HCT116 (cell line): ENCODE measurements at regions not wholly inside any gene's neighbourhood (a gene's known extent, or its start where the extent isn't known, plus 50 kb on each side); places are given as distances from the start of the nearest gene placed in this dataset.
A peak's percentile ranks its signal among the peaks of the same experiment; 100 is the strongest.

ENCODE experiments used
- ATF3 ChIP-seq: IDR thresholded peaks from 2 replicates; pipeline ENCODE4 v1.6.1; 2012
- CBX3 ChIP-seq: IDR thresholded peaks from 2 replicates; pipeline ENCODE4 v1.6.1; 2012; ENCODE audit warnings: low read depth
- CEBPB ChIP-seq: IDR thresholded peaks from 2 replicates; pipeline ENCODE4 v1.6.1; 2012; ENCODE audit warnings: low read depth
- CTCF ChIP-seq, 3 experiments: fragments of 200-600 bp in 1 of 3; sonication (generic) in 1 of 3; IDR thresholded peaks in 2 of 3; conservative IDR thresholded peaks in 1 of 3; 2 replicates each; pipeline ENCODE4 v1.5.1; 2012 to 2017; ENCODE audit warnings: low read depth in 2 of 3, low read length in 2 of 3, antibody characterized with exemption in 1 of 3, borderline replicate concordance in 1 of 3, control low read depth in 1 of 3, mild to moderate bottlenecking in 1 of 3, mixed read lengths in 1 of 3, mixed run types in 1 of 3, moderate library complexity in 1 of 3; ENCODE audit not compliant: insufficient read depth in 1 of 3
- EZH2 ChIP-seq: fragments of 200-600 bp; sonication (generic); IDR thresholded peaks from 2 replicates; pipeline ENCODE4 v1.6.1; 2017; ENCODE audit warnings: antibody characterized with exemption, mixed run types
- EZH2phosphoT487 ChIP-seq: fragments of 200-600 bp; IDR thresholded peaks from 2 replicates; pipeline ENCODE4 v1.6.1; 2018; ENCODE audit warnings: antibody characterized with exemption, borderline replicate concordance
- POLR2A ChIP-seq: IDR thresholded peaks from 2 replicates; pipeline ENCODE4 v1.7.0; 2011; ENCODE audit warnings: borderline replicate concordance; ENCODE audit not compliant: insufficient read depth, insufficient read length; ENCODE audit errors: extremely low read depth
- POLR2AphosphoS5 ChIP-seq: IDR thresholded peaks from 2 replicates; pipeline ENCODE4 v1.6.1; 2011; ENCODE audit warnings: mild to moderate bottlenecking, low read depth, low read length, moderate library complexity
- REST ChIP-seq: IDR thresholded peaks from 2 replicates; pipeline ENCODE4 v1.6.1; 2012; ENCODE audit warnings: low read depth
- SIN3A ChIP-seq: IDR thresholded peaks from 2 replicates; pipeline ENCODE4 v1.6.1; 2012; ENCODE audit warnings: low read depth
- SP1 ChIP-seq: IDR thresholded peaks from 2 replicates; pipeline ENCODE4 v1.6.1; 2012; ENCODE audit warnings: low read depth
- TCF7L2 ChIP-seq: IDR thresholded peaks from 2 replicates; pipeline ENCODE4 v1.7.0; 2011; ENCODE audit warnings: borderline replicate concordance, inconsistent platforms; ENCODE audit not compliant: insufficient read depth, insufficient read length; ENCODE audit errors: extremely low read depth

- peak in 2 of 3 experiments; percentile 44 to 47; a peak in 4 of 6 replicates for TF ChIP-seq CTCF (IDR thresholded peaks at IDR 0.05 in 2 of 3, conservative IDR thresholded peaks at IDR 0.05 in 1 of 3; ENCODE audit: borderline replicate concordance in 1 of 3, insufficient read depth in 1 of 3, low read depth in 2 of 3, low read length in 2 of 3)
- TF ChIP-seq POLR2A, result no peak
- TF ChIP-seq CBX3, result no peak
- TF ChIP-seq EZH2phosphoT487, result no peak
- TF ChIP-seq EZH2, result no peak
- TF ChIP-seq TCF7L2, result no peak
- TF ChIP-seq ATF3, result no peak
- TF ChIP-seq CEBPB, result no peak
- TF ChIP-seq POLR2AphosphoS5, result no peak
- no peak for TF ChIP-seq REST
- TF ChIP-seq SP1, result no peak
- no peak for TF ChIP-seq SIN3A
These were observed 395.4 kb downstream of the DTWD2 start for GRCh38 chr5:118593003-118593328.
